ENCODE measurements at regions not wholly inside any gene's neighbourhood (a gene's known extent, or its start where the extent isn't known, plus 50 kb on each side); places are given as distances from the start of the nearest gene placed in this dataset.

GRCh38 chr14:42095155-42095554 lies 488.5 kb downstream of the LRFN5 start:
- 93% methylated on average over 2 of the region's 2 CpGs; no CpG with 5 or more reads in 1 of the 2 donors for WGBS, 2 donors (ENCODE audit: low coverage in 1 of 2)
- no peak for DNase-seq
- Histone ChIP-seq H3K27ac (no peak overlapping the region), H3K4me1 (no peaks in the 10 kb centered on the region), H3K9me3 (no peaks in the 10 kb centered on the region), H3K36me3 (no peaks in the 10 kb centered on the region), H3K4me3 (no peak overlapping the region), H3K27me3 (no peaks in the 10 kb centered on the region)
- no peak for TF ChIP-seq CTCF (IDR thresholded peaks at IDR 0.05)
- TF ChIP-seq EP300 (IDR thresholded peaks at IDR 0.05; ENCODE audit: low read depth): no peak
- TF ChIP-seq POLR2A (IDR thresholded peaks at IDR 0.05): no peak
- TF ChIP-seq POLR2AphosphoS5 (IDR thresholded peaks at IDR 0.05): no peak
- intact Hi-C loops (cut with DNase I; ENCODE audit: low total_unique reads): no loop called here
- in situ Hi-C loops (cut with MboI; ENCODE audit: low pct_ligation_motif_present in 1 of 4, low pct_unique_long_range_greater_than_20kb in 1 of 4, low sequenced_read_pairs in 3 of 4): no loop called here

GRCh38 chr14:42090122-42090521 lies 483.4 kb downstream of the LRFN5 start:
- in situ Hi-C loops (cut with MboI; ENCODE audit: low pct_ligation_motif_present in 1 of 4, low pct_unique_long_range_greater_than_20kb in 1 of 4, low sequenced_read_pairs in 3 of 4): no loop called here
- Histone ChIP-seq H3K27ac (no peak overlapping the region), H3K4me3 (no peak overlapping the region), H3K36me3 (no peaks in the 10 kb centered on the region), H3K4me1 (no peaks in the 10 kb centered on the region), H3K9me3 (no peaks in the 10 kb centered on the region), H3K27me3 (no peaks in the 10 kb centered on the region)
- no peak for TF ChIP-seq POLR2AphosphoS5 (IDR thresholded peaks at IDR 0.05)
- TF ChIP-seq POLR2A (IDR thresholded peaks at IDR 0.05): no peak
- no peak for TF ChIP-seq CTCF (IDR thresholded peaks at IDR 0.05)
- no peak for TF ChIP-seq EP300 (IDR thresholded peaks at IDR 0.05; ENCODE audit: low read depth)
- 92% methylated on average over 3 of the region's 3 CpGs for WGBS, 2 donors (ENCODE audit: low coverage in 1 of 2)
- DNase-seq: no peak
- intact Hi-C loops (cut with DNase I; ENCODE audit: low total_unique reads): no loop called here

GRCh38 chr14:42079911-42080310 lies 473.2 kb downstream of the LRFN5 start:
- TF ChIP-seq POLR2AphosphoS5 (IDR thresholded peaks at IDR 0.05): no peak
- no peak for TF ChIP-seq CTCF (IDR thresholded peaks at IDR 0.05)
- TF ChIP-seq POLR2A (IDR thresholded peaks at IDR 0.05): no peak
- TF ChIP-seq EP300 (IDR thresholded peaks at IDR 0.05; ENCODE audit: low read depth): no peak
- in situ Hi-C loops (cut with MboI; ENCODE audit: low pct_ligation_motif_present in 1 of 4, low pct_unique_long_range_greater_than_20kb in 1 of 4, low sequenced_read_pairs in 3 of 4): no loop called here
- DNase-seq: no peak
- Histone ChIP-seq H3K4me1 (no peaks in the 10 kb centered on the region), H3K27me3 (no peaks in the 10 kb centered on the region), H3K4me3 (no peak overlapping the region), H3K36me3 (no peaks in the 10 kb centered on the region), H3K9me3 (no peaks in the 10 kb centered on the region), H3K27ac (no peak overlapping the region)
- intact Hi-C loops (cut with DNase I; ENCODE audit: low total_unique reads): no loop called here

DNA sequence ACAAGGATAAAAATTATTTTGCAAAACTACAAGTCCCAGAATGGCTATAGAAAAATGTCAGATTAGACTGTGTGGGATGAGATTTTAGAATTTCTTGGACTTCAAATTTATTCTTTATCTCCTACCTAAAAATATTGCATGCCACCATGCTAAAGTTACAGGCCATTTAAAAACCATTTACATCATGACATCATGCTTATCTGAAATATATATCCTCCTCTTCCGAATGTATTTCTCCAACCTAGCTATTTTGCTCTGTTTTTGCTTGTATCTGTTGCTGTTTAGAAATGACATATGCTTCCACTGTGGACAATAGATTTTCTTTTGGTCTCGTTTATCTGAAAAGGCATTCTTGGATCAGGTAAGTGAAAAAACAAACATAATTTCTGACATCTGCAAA lies 471.7 kb downstream of the LRFN5 start:
- TF ChIP-seq POLR2AphosphoS5 (IDR thresholded peaks at IDR 0.05): no peak
- no peak for TF ChIP-seq EP300 (IDR thresholded peaks at IDR 0.05; ENCODE audit: low read depth)
- no peak for TF ChIP-seq POLR2A (IDR thresholded peaks at IDR 0.05)
- TF ChIP-seq CTCF (IDR thresholded peaks at IDR 0.05): no peak
- 51 to 63% methylated on average over 2 of the region's 2 CpGs for WGBS, 2 donors (ENCODE audit: low coverage in 1 of 2)
- H3K27ac ChIP-seq: no peak overlapping the region
- no peaks in the 10 kb centered on the region for H3K9me3 ChIP-seq
- DNase-seq: no peak
- in situ Hi-C loops (cut with MboI; ENCODE audit: low pct_ligation_motif_present in 1 of 4, low pct_unique_long_range_greater_than_20kb in 1 of 4, low sequenced_read_pairs in 3 of 4): no loop called here
- no peak overlapping the region for H3K4me3 ChIP-seq
- intact Hi-C loops (cut with DNase I; ENCODE audit: low total_unique reads): no loop called here
- H3K27me3 ChIP-seq: no peaks in the 10 kb centered on the region
- no peaks in the 10 kb centered on the region for H3K4me1 ChIP-seq
- H3K36me3 ChIP-seq: no peaks in the 10 kb centered on the region
